NCI-H446 (cell line): ENCODE measurements at regions not wholly inside any gene's neighbourhood (a gene's known extent, or its start where the extent isn't known, plus 50 kb on each side); places are given as distances from the start of the nearest gene placed in this dataset.

Source experiments
- DNase-seq, 2 experiments: peaks; one replicate each; lab custom pipeline; 2025; lab: John Stamatoyannopoulos, UW

GRCh38 chr3:117302428-117302827, 592.8 kb downstream of the TUSC7 start:
- no peak for DNase-seq

- no peak for DNase-seq
These were observed 593.9 kb downstream of the TUSC7 start for GRCh38 chr3:117303443-117303842.

GRCh38 chr3:117304681-117305080, 595.1 kb downstream of the TUSC7 start:
- no peak for DNase-seq

GRCh38 chr3:117305681-117306080, 596.1 kb downstream of the TUSC7 start:
- no peak for DNase-seq

- DNase-seq, result no peak
These were observed 596.7 kb downstream of the TUSC7 start for GRCh38 chr3:117306299-117306698.

GRCh38 chr3:117308353-117308752, 598.8 kb downstream of the TUSC7 start:
- DNase-seq, result no peak

GRCh38 chr3:117308756-117309155, 599.2 kb downstream of the TUSC7 start:
- no peak for DNase-seq

- no peak for DNase-seq
These were observed 601.0 kb downstream of the TUSC7 start for GRCh38 chr3:117310536-117310935.

GRCh38 chr3:117314441-117315150, 605.0 kb downstream of the TUSC7 start:
- DNase-seq, result no peak

- DNase-seq, result no peak
These were observed 613.3 kb downstream of the TUSC7 start for GRCh38 chr3:117322866-117323265.

GRCh38 chr3:117346901-117347300, 637.3 kb downstream of the TUSC7 start:
- DNase-seq, result no peak

GRCh38 chr3:117348884-117349283, 639.3 kb downstream of the TUSC7 start:
- no peak for DNase-seq

- DNase-seq, result no peak
These were observed 640.0 kb downstream of the TUSC7 start for GRCh38 chr3:117349566-117349965.

- DNase-seq, result peak in 1 of 2 experiments; percentile 51
These were observed 640.8 kb downstream of the TUSC7 start for GRCh38 chr3:117350371-117350770.

GRCh38 chr3:117355566-117355965, 646.0 kb downstream of the TUSC7 start:
- peak; percentile 54 to 79 for DNase-seq

GRCh38 chr3:117356091-117356705, 646.6 kb downstream of the TUSC7 start:
- DNase-seq, result no peak

- no peak for DNase-seq
These were observed 649.2 kb downstream of the TUSC7 start for GRCh38 chr3:117358717-117359314.

GRCh38 chr3:117366574-117366973, 657.0 kb downstream of the TUSC7 start:
- no peak for DNase-seq

- DNase-seq, result no peak
These were observed 658.3 kb downstream of the TUSC7 start for GRCh38 chr3:117367861-117368260.

GRCh38 chr3:117380631-117381030, 671.1 kb downstream of the TUSC7 start:
- no peak for DNase-seq

GRCh38 chr3:117393119-117393518, 683.5 kb downstream of the TUSC7 start:
- DNase-seq, result no peak

GRCh38 chr3:117398141-117398899, 688.7 kb downstream of the TUSC7 start:
- no peak for DNase-seq
